ENCODE measurements at regions not wholly inside any gene's neighbourhood (a gene's known extent, or its start where the extent isn't known, plus 50 kb on each side); places are given as distances from the start of the nearest gene placed in this dataset.

GRCh38 chr4:163600727-163601126, 106.2 kb downstream of the TMA16 start:
- TF ChIP-seq POLR2A (IDR thresholded peaks at IDR 0.05) = no peak
- TF ChIP-seq CTCF (IDR thresholded peaks at IDR 0.05) = no peak
